ENCODE measurements at regions not wholly inside any gene's neighbourhood (a gene's known extent, or its start where the extent isn't known, plus 50 kb on each side); places are given as distances from the start of the nearest gene placed in this dataset.

DNA sequence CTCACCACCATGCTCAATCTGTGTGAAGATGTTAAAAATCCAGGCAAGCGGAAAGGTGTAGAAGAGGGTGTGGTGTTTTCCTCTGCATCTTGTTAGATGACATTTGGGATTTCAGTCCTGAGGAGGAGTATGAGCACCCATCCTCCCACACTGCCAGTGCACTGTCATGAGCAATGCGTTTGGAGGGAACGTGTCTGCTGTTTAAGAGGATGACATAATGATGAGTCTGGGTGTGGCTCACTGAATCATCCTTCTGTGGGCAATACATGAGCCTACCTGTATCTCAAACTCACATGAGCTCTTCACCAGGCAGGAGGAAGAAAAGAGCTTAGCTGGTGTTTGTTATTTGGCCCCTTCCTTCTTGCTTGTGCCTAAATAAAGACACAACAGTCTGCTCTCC is 67.9 kb upstream of the ARX start:
- TF ChIP-seq, protein P1, sequence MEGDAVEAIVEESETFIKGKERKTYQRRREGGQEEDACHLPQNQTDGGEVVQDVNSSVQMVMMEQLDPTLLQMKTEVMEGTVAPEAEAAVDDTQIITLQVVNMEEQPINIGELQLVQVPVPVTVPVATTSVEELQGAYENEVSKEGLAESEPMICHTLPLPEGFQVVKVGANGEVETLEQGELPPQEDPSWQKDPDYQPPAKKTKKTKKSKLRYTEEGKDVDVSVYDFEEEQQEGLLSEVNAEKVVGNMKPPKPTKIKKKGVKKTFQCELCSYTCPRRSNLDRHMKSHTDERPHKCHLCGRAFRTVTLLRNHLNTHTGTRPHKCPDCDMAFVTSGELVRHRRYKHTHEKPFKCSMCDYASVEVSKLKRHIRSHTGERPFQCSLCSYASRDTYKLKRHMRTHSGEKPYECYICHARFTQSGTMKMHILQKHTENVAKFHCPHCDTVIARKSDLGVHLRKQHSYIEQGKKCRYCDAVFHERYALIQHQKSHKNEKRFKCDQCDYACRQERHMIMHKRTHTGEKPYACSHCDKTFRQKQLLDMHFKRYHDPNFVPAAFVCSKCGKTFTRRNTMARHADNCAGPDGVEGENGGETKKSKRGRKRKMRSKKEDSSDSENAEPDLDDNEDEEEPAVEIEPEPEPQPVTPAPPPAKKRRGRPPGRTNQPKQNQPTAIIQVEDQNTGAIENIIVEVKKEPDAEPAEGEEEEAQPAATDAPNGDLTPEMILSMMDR (conservative IDR thresholded peaks at IDR 0.05 in 1 of 2, IDR thresholded peaks at IDR 0.05 in 1 of 2; ENCODE audit: extremely low read depth in 1 of 2, insufficient read depth in 1 of 2, low read depth in 1 of 2, low read length in 2 of 2): no peak
- TF ChIP-seq EZH2 (IDR thresholded peaks at IDR 0.05; ENCODE audit: borderline replicate concordance, low read length): no peak
